ENCODE measurements at regions not wholly inside any gene's neighbourhood (a gene's known extent, or its start where the extent isn't known, plus 50 kb on each side); places are given as distances from the start of the nearest gene placed in this dataset.

- H3K27me3 ChIP-seq (ENCODE audit: control insufficient read depth, insufficient read depth, low read length): no peaks in the 10 kb centered on the region
- no peak overlapping the region for H2AFZ ChIP-seq
- no peaks in the 10 kb centered on the region for H3K79me2 ChIP-seq
- TF ChIP-seq CTCF (IDR thresholded peaks at IDR 0.05): no peak
- no peak overlapping the region for H3K4me3 ChIP-seq (ENCODE audit: low read depth, low read length)
- no peak overlapping the region for H3K4me2 ChIP-seq (ENCODE audit: low read length)
- peaks cover 3% of the 10 kb centered on the region for H3K4me1 ChIP-seq
- no peaks in the 10 kb centered on the region for H3K36me3 ChIP-seq (ENCODE audit: control insufficient read depth, insufficient read depth, low read length)
- H3K27ac ChIP-seq: no peak overlapping the region
- H3K9ac ChIP-seq: no peak overlapping the region
- no peaks in the 10 kb centered on the region for H3K9me3 ChIP-seq (ENCODE audit: control insufficient read depth, low read length)
Measured at GRCh38 chr10:90394311-90394710, 463.5 kb downstream of the HTR7 start.

GRCh38 chr10:90396721-90397120 is 461.1 kb downstream of the HTR7 start:
- TF ChIP-seq CTCF (IDR thresholded peaks at IDR 0.05): no peak
- H3K4me2 ChIP-seq (ENCODE audit: low read length): no peak overlapping the region
- H3K27ac ChIP-seq: no peak overlapping the region
- no peaks in the 10 kb centered on the region for H3K36me3 ChIP-seq (ENCODE audit: control insufficient read depth, insufficient read depth, low read length)
- H3K27me3 ChIP-seq (ENCODE audit: control insufficient read depth, insufficient read depth, low read length): no peaks in the 10 kb centered on the region
- H3K9ac ChIP-seq: no peak overlapping the region
- no peaks in the 10 kb centered on the region for H3K79me2 ChIP-seq
- H2AFZ ChIP-seq: no peak overlapping the region
- no peaks in the 10 kb centered on the region for H3K9me3 ChIP-seq (ENCODE audit: control insufficient read depth, low read length)
- H3K4me3 ChIP-seq (ENCODE audit: low read depth, low read length): no peak overlapping the region
- H3K4me1 ChIP-seq: no peaks in the 10 kb centered on the region

- Histone ChIP-seq H3K79me2 (no peaks in the 10 kb centered on the region), H3K4me2 (ENCODE audit: low read length) (no peak overlapping the region), H3K9me3 (ENCODE audit: control insufficient read depth, low read length) (no peaks in the 10 kb centered on the region), H3K27ac (no peak overlapping the region), H3K4me3 (ENCODE audit: low read depth, low read length) (no peak overlapping the region), H3K9ac (no peak overlapping the region), H3K27me3 (ENCODE audit: control insufficient read depth, insufficient read depth, low read length) (no peaks in the 10 kb centered on the region), H3K36me3 (ENCODE audit: control insufficient read depth, insufficient read depth, low read length) (no peaks in the 10 kb centered on the region), H2AFZ (no peak overlapping the region), H3K4me1 (peaks cover 2% of the 10 kb centered on the region)
- TF ChIP-seq CTCF (IDR thresholded peaks at IDR 0.05): no peak
Measured at GRCh38 chr10:90398566-90398965, 459.3 kb downstream of the HTR7 start.

- no peak overlapping the region for H3K27ac ChIP-seq
- no peaks in the 10 kb centered on the region for H3K36me3 ChIP-seq (ENCODE audit: control insufficient read depth, insufficient read depth, low read length)
- H3K4me1 ChIP-seq: peaks cover 2% of the 10 kb centered on the region
- no peaks in the 10 kb centered on the region for H3K9me3 ChIP-seq (ENCODE audit: control insufficient read depth, low read length)
- no peaks in the 10 kb centered on the region for H3K27me3 ChIP-seq (ENCODE audit: control insufficient read depth, insufficient read depth, low read length)
- no peak overlapping the region for H3K4me2 ChIP-seq (ENCODE audit: low read length)
- H2AFZ ChIP-seq: no peak overlapping the region
- no peak overlapping the region for H3K4me3 ChIP-seq (ENCODE audit: low read depth, low read length)
- no peak for TF ChIP-seq CTCF (IDR thresholded peaks at IDR 0.05)
- no peak overlapping the region for H3K9ac ChIP-seq
- no peaks in the 10 kb centered on the region for H3K79me2 ChIP-seq
Measured at GRCh38 chr10:90399782-90400181, 458.1 kb downstream of the HTR7 start.

- Histone ChIP-seq H3K4me1 (peaks cover 18% of the 10 kb centered on the region), H3K79me2 (no peaks in the 10 kb centered on the region), H3K4me2 (ENCODE audit: low read length) (no peak overlapping the region), H3K9me3 (ENCODE audit: control insufficient read depth, low read length) (no peaks in the 10 kb centered on the region), H2AFZ (no peak overlapping the region), H3K27ac (no peak overlapping the region), H3K9ac (no peak overlapping the region), H3K36me3 (ENCODE audit: control insufficient read depth, insufficient read depth, low read length) (no peaks in the 10 kb centered on the region), H3K4me3 (ENCODE audit: low read depth, low read length) (no peak overlapping the region), H3K27me3 (ENCODE audit: control insufficient read depth, insufficient read depth, low read length) (no peaks in the 10 kb centered on the region)
- no peak for TF ChIP-seq CTCF (IDR thresholded peaks at IDR 0.05)
Measured at GRCh38 chr10:90403211-90404000, 454.4 kb downstream of the HTR7 start.

All from parathyroid adenoma (tissue), 2 donors.